Stimulated activated CD8-positive, alpha-beta memory T cell treated with anti-CD3 and anti-CD28 coated beads, Interleukin-15, amount 100 ng/mL, for 1 hour (primary cell): ENCODE measurements at regions not wholly inside any gene's neighbourhood (a gene's known extent, or its start where the extent isn't known, plus 50 kb on each side); places are given as distances from the start of the nearest gene placed in this dataset.
"Not testable (repeated sequence)": the region's sequence is repeated elsewhere in the genome, so short reads cannot be mapped to it uniquely, and the experiment has no call there.

Experiments
- DNase-seq: peaks from one replicate; pipeline ENCODE4 v3.0.0-alpha.2; 2020; ENCODE audit warnings: low read depth

DNA sequence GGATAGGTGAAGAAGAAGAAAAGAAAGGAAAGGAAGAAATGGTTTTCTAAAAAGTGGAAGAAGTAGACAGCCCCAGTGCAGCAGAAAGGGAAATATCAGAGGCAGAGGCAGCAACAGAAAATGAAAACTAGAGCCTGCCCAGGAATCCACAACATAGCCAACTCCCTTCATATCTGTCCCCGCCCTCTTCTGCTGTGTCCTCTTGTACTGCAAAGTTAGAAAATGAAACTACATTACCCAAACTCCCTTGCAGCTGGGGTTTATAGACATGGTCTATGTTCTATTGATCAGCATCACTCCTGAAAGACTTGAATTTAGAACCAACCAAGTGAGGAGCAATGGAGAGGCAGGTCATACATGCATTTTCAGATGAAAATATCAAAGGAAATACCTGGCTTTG, 200.5 kb upstream of the PHACTR1 start:
- no peak for DNase-seq

DNA sequence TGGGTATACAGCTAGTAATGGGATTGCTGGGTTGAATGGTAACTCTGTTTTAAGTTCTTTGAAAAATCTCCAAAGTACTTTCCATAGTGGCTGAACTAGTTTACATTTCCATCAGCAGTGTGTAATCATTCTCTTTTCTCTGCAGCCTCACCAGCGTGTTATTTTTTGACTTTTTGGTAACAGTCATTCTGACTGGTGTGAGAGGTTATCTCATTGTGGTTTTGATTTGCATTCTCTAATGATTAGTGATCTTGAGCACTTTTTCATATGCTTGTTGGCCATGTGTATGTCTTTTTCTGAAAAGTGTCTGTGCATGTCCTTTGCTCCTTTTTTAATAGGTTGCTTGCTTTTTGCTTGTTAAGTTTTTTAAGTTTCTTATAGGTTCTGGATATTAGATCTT, 194.2 kb upstream of the PHACTR1 start:
- no peak for DNase-seq

DNA sequence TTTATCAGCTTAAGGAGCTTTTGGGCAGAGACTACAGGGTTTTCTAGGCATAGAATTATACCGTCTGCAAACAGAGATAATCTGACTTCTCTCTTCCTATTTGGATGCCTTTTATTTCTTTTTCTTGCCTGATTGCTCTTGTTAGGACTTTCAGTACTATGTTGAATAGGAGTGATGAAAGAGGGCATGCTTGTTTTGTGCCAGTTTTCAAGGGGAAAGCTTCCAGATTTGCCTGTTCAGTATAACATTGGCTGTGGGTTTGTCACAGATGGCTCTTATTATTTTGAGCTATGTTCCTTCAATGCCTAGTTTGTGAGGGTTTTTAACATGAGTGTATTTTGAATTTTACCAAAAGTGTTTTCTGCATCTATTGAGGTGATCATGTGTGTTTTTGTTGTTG, 192.8 kb upstream of the PHACTR1 start:
- DNase-seq = no peak

DNA sequence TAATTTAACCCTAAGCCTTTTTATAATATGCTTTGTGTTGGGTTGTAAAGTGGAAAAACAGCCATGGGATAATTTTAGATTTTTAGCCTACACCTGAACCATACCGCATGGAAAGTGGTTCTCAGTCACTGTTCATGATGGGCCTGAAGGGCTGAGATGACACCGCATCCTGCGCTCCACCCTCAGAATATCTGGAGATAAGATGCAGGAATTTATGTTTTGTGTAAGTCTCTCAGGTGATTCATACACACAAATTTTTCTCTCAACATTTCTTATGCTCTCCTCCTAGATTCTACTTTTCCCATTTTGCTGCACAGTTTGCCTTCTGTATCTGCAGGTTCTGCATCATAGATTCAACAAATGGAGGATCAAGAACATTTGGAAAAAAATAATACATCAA, 191.3 kb upstream of the PHACTR1 start:
- no peak for DNase-seq

DNA sequence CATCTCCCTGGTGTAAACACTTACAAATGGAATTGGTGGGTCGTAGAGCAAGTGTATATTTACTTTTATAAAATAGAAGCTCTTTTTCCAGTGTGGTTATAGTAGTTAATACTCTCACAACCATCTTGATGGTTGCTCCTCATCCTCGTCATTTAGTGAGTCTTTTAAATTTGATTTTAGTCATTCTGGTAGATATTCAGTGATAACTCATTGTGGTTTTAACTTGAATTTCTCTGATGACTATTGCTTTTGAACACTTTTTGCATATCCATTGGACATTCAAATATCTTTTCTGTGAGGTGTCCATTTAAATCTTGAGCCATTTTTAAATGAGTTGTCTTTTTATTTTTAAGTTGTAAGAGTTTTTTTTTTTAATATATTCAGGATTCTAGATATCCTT, 189.2 kb upstream of the PHACTR1 start:
- DNase-seq = no peak

DNA sequence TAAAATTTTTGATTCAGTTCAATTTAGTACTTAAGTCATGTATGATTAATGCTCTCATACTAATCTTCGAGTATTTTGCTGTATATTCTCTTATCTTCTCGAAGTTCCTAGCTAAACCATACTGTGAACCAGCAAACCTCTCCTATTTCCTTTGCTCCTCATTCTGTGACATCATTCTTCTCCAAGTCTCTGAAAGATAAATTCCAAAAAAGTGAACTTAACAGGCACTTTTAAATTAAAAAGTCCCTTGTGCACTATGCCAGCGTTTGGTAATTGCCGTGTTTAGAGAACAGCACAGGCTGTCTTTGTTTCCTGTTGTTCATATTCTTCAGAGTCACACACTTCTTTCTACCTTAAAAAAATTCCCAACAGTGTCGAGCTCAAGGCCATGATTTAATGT, 188.4 kb upstream of the PHACTR1 start:
- DNase-seq = no peak

DNA sequence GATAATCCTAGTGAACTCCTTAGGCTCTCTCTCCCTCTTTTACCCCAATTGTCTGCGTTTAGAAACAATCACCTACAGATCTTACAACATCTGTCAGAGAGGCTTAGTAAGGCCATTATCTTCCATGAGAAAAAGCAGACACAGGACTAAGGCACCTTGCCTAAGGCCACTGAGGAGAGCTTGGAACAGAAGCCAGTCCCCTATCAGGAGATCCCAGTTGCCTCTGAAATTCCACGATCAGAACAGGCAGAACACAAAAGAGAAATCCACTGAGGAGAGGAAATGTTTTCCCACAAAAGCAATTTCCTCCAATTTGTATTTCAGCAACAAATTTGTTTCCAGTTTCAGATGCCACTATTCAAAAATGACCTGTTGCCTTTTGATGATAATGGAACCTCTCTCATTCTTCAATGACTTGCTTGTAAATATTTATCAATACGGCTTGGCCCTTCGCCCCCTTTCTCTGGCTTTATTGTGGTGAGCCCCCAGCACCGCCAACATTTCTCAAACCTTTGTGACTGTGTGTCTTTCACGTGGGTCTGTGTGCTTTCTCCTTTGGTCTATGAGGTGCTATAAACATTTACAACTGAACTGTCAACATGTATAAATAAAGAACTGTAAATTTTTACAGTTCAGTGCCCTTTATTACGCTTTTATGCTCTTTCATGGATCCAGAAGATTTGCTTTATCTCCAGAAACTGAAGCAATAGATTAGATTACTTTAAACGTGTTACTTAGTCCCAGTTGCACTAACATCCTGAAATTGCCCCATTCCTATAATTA, 187.8 kb upstream of the PHACTR1 start:
- no peak for DNase-seq

DNA sequence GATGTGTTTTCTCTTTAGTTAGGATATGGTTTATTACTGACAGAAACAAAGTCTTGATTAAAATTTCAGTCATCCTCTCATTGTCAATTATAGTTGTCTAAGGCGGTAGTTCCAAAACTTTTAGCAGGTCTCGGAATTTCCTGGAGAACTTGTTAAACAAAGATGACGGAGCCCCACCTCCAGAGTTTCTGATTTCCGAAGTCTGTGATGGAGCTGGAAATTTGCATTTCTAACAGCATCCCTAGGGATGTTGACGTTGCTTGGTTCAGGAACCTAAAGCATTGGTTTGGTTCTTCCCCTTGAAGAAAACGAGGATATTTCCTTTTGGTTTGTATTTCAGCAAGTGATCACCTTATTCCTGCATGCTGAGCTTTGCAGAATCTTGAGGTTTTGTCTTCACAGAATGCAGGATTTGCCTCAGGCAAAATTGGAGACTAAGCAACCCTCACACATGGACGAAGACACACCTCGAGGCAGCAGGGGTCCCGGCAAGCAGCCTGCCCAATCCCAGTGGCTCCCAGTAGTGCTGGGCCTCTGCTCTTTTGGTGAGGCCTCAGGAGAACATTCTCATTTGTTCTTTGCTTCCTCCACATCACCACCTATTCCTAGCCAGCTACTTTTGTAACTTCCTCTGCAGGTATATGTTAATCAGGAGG, 187.1 kb upstream of the PHACTR1 start:
- DNase-seq = no peak

DNA sequence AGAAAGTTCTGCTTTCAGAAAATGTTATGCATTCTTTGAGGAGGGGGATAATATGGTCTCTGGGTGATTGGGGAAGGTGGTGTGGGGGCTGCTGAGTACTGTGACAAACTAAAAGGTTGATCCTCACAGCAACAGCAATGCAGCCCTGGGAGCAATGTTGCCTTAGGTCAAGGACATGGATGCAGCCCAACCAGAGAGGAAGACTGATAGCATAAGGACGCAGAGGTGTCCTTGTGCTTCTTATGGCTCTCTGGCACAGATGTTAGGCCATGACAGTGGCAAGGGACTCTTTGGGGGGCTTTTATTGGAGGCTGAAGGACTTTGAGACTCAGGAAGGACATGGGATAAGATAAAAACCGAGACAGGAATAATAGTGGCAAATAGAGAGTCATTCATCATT, 186.2 kb upstream of the PHACTR1 start:
- DNase-seq = no peak

DNA sequence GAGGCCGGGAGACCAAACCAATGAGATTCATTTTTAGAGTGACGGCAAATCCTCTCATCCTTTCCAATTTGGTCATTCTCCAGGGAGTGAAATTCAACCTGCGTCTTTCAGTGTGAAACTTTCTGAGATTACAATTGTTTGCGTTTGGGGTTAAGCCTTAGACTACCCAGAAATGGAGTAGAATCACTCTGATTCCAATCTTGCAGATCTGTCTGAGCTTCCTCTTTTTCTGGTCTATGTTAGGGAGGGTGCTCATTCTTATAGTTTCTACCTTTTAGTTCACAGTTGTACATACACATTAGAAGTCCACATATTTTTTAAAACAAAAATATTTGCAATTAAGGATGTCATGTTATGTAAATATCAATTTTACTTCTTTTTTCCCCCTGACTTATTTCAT, 183.0 kb upstream of the PHACTR1 start:
- DNase-seq = no peak

DNA sequence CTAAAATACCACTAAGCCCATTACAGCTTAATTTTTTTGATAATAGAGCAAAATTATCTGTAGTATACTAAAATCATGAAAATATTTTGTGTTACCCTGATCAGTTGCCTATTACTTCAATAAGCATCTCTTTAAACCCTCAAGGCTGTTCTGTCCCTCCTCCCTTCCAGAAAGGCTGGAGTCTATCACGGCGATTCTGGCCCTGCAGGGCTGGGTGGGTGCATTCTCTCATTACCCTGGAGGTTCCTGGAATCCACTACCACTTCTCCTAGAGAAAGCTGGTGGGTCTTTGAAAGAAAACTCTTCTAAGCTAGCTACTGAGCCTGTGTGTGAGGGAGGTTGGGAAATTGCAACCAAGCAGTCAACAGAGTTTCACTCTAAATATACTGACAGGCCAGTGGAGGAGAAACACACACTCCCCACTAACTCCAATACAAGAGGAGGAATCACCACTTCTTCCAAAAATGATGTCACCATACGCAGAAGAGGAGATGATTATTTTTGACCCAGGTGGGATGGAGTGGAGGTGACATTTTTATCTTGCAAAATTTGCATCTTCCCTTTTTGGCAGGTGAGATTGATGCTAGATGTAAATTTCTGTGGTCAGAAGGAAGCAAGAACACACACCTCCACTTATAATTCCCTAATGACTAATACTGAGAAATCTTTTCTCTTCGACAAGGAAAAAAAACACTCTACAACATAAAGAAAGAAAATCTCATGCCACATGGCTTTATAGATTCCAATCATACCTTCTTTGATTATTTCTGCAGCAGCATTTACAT, 182.3 kb upstream of the PHACTR1 start:
- DNase-seq = no peak

DNA sequence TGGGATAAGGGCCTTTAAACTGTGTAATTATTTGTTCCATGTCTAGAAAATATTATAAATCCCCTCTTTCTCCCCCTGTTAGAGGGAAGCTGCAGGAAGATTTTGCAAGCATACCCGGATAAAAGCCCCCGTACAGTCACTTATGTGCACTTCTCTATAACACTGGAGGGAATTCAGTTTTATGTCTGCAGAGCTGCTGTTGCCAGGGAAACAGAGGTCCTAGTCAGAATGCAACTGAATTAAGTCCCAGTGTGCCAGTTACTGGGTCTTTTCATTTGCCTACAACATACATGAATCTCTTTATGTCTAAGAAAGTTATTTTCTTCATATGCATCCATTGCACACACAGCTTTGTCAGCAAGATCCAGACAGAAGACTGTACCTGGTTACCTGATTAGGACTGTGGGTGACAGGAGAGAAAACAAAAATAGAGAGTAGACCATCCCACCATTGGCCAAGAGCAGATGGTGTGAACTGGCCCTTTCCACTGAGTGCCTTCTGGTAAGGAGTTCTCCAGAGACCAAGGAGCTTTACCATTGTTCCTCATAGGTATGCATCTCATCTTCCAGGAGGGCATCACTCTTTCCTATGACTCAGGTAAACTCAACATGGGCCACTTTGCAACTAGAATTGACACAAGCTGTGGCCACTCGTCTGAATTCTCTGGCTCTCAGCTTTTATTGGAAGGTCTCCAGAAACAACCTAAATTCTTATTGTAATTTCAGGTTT, 180.8 kb upstream of the PHACTR1 start:
- DNase-seq = no peak

DNA sequence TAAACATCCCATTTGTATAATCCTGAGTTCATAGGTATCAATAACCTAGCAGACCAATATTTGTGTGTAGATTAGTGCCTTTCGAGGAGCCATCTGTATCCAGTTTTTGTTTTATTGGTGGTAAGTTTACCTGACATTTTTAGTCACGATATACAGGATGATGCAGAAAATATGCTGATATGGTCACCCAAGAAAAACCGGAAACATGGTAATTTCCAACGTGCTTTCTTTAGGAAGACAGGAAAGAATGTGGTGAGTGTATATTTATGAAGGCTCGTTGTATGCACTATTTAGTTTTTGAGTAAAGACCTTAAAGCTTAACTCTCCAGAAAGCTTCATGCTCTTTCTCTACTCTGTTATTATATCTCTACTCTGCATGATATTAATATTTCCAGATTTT, 180.2 kb upstream of the PHACTR1 start:
- DNase-seq = no peak

DNA sequence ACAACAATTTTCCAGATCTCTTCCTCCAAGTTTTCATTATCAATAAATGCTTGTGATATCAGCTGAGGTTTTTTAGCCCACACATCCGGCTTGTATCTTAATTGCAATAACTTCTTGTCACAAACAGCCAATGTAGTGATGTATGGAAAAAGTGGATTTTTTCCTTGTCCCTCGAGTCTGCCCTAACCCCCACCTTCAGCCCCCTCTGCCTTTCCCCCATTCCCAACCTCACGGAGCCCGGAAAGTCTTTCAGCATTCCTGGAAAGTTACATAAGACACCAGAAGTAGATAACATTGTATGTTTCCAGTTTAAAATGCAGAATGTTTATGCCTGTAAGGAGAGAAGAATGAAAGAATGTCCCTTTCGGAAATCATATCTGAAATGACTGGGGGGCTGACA, 179.2 kb upstream of the PHACTR1 start:
- DNase-seq = no peak

DNA sequence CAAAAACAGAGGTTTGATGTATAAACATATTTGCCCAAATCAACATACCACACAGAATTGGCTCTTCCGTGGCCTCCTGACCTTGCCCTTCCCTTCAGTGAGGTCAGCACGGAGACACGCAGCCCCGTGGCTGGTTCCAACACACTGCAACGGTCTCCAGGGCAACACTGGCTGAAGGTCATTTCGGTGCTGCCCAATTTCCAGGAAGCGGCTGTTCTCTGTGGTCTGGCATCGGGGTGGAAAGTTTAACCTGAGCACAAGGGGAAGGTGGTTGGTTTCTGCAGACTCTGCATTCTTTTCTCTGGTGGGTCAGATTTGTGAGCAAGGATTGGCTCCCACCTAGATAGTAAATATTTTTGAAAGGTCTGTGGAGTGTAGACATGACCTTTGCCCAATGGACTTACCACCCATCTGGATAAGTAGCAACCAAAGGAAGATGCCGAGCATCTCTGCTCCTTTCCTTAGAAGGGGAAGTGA, 177.6 kb upstream of the PHACTR1 start:
- DNase-seq = no peak

DNA sequence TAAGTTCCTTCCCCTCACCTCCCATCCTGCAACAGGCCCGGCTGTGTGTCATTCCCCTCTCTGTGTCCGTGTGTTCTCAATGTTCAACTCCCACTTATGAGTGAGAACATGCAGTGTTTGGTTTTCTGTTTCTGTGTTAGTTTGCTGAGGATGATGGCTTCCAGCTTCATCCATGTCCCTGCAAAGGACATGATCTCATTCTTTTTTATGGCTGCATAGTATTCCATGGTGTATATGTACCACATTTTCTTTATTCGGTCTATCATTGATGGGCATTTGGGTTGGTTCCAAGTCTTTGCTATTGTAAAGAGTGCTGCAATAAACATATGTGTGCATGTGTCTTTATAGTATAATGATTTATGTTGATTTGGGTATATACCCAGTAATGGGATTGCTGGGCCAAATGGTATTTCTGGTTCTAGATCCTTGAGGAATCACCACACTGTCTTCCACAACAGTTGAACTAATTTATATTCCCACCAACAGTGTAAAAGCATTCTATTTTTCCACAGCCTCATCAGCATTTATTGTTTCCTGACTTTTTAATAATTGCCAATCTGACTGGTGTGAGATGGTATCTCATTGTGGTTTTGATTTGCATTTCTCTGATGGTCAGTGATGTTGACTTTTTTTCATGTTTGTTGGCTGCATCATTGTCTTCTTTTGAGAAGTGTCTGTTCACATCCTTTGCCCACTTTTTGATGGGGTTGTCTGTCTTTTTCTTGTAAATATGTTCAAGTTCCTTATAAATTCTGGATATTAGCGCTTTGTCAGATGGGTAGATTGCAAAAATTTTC, 174.1 kb upstream of the PHACTR1 start:
- not testable (repeated sequence) for DNase-seq

DNA sequence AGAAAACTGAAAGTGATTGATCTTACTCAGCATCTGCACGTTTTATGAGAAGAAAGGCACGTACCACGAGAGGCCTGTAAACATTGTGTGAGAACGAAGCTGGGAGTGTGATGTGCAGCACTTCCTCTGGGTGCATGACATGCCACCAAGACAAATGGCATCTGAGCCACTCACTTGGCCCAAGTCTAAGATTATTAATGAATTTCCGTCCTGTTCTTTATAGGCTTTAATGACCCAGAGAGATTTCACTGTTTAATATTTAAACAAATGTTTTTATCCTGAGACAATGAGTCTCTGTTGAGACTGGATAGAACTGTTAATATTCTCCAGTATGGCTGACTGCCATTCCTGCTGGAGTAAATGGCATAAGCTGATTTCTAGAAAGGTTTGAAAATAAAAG, 172.6 kb upstream of the PHACTR1 start:
- DNase-seq = no peak

DNA sequence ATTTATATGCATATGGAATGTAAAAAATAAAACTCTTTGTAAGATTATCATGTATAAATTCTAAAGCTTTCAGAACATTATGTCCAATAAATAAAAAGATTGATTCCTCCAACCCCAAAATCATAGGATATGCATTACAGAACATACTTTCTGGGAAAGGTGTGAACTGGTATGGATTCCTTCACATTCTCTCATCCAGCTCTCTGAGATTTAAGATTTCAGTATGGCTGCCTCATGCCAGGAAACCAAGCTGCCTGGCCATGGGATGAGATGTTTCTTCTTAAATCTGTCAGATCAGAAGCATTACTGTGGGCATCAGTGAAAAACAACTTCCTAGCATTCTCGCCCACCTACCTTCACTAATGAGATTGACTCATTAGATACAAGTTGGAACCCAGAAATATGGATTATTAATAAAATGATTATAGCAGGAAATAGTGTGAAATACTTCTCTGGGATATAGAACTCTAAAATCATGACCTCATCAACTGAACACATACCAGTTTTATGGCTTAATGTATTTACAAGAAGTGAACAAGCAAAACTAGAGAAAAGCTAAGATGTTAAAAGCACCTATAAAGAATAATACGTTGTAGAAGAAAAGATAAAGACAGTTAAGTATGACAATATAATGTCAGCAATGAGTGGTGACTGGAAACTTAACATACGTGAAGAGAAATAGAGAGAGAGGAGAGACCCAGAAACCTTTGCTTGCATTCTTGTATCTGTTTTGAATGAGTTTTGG, 171.6 kb upstream of the PHACTR1 start:
- DNase-seq = no peak

DNA sequence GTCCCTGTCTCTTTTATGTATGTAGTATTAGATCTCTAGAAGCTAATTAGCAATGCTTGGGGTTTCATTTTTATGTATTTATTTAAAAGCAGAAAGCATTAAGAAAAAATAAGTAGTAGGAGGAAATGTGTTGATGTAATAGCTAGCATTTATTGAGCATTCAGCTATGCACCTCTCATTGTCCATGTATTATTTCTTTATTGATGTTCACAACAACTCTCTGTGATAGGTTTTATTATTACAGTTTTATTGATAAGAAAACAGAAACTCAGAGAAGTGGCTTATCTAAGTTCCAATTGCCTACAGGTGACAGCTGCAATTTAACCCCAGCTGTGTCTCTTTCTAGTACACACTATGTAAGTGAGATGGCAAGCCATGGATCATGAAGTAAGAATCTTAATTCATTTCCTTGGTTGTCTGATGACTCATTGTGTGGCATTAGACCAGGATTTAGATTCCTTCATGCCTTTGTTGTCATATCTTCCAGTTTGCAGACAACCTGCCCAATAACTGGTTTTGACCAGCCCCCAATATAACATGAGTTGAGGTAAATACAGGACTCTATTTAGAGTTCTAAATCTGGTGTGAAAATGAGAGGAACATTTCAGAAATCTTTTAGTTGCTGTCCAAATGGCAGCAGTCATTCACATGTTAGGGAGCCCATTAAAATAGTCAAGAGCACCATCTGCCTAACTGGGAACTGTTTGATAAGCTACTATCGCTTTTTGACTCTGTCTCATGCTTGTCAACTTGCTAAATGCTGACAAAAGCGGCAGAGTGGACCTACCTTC, 170.8 kb upstream of the PHACTR1 start:
- DNase-seq = no peak

DNA sequence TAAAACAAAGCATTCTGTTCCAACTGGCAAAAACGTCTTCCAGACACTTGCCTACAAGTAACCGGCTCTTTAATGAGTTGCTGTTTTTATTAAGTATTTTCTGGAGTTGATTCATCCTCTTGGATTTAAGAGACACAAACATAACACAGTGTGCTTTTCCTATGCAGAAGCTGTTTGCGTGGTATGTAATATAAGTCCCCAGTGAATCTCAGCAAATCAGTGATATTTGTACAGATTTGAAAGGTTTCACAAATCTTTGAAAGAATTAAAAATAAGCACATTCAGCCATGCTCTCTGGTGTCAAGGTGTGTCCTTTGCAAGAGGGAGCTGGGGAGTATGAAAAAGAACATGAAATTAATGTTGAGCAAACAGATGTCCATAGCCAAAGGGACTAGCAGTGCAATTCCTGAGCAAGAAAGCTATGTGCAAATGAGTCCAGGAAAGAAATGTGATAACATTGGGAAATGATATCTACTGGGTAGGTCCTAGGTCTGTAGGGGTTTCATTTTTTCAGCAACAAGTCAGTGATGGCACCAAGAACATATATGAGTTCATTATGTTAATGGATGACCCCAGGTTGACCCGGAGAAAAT, 170.1 kb upstream of the PHACTR1 start:
- DNase-seq = no peak
